GM10266 (cell line): ENCODE measurements at regions not wholly inside any gene's neighbourhood (a gene's known extent, or its start where the extent isn't known, plus 50 kb on each side); places are given as distances from the start of the nearest gene placed in this dataset.

ENCODE experiments used
- DNase-seq: peaks from one replicate; pipeline ENCODE4 v3.0.0; 2012; ENCODE audit errors: extremely low spot score
- CTCF ChIP-seq: IDR thresholded peaks from 2 replicates; pipeline ENCODE4 v1.5.1; 2012; ENCODE audit warnings: mild to moderate bottlenecking, low read depth; ENCODE audit not compliant: control insufficient read depth, insufficient read depth; ENCODE audit errors: missing control alignments

DNA sequence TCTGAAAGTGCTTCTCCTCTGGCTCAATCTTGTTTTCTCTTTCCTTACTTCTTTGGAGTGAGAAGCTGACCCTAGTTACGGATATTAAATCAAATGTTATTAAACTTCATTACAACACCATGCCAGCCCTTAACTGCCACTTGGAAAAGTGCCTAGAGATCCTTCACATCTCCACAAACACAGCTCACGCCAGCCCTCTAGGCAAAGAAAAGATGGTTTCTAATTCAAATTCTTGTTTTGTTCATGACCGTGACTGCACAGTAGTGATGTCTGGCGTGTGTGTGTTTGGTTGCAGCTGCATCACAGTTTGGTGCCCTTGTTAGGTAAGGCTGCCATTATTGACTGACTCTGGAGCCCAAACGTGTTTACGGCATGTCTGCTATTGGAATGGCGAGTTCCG, 113.0 kb downstream of the BEGAIN start:
- TF ChIP-seq CTCF = no peak
- no peak for DNase-seq

DNA sequence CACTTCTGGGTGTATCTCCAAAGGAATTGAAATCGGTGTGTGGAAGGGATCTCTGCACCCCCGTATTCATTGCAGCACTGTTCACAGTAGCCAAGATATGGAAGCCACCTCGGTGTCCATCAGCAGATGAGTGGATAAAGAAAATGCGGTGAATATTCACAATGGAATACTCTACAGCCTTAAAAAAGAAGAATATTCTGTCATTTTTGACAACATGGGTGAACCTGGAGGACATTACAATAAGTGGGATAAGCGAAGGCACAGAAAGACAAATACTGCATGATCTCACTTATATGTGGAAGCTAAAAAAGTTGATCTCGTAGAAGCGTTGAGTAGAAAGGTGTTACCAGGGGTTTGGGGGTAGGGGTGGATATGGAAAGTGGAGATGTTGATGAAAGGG, 111.9 kb downstream of the BEGAIN start:
- TF ChIP-seq CTCF = no peak
- no peak for DNase-seq

GRCh38 chr14:100476012-100476822, 111.0 kb downstream of the BEGAIN start:
- DNase-seq = no peak

DNA sequence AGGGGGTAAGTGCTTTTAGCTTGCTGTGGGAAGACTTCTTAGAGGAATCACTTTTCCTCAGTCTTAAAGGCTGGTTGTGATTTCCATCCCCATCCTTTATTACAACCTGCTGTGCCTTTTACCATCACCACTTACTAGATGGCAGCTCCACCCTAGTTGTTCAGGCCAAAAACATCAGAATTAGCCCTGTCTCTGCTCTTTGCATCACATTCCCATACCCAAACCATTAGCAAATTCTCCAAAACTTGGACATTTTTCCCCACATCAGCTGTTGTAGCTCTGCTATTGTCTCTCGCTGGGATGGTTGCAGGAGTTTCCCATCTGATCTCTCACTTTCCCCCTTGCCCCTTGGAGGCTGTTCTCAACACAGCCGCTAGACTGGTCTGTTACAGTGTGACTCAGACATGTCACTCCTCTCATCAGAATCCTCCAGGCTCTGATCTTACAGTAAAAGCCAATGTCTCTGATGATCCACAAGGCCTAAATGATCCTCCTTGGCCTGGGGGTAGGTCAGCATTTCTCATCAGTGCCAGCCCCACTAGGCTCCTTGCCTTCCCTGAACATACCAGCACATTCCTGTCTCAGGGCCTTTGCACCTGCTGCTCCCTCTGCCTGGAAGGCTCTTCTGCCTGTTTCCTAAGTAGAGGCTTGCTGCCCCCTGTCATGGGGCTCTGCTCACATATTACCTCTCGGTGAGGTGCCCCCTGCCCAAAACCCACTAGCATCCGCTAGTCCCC, 102.5 kb downstream of the BEGAIN start:
- no peak for DNase-seq
- no peak for TF ChIP-seq CTCF

More at GRCh38 chr14:100476012-100476822, 111.0 kb downstream of the BEGAIN start:
- no peak for TF ChIP-seq CTCF

DNA sequence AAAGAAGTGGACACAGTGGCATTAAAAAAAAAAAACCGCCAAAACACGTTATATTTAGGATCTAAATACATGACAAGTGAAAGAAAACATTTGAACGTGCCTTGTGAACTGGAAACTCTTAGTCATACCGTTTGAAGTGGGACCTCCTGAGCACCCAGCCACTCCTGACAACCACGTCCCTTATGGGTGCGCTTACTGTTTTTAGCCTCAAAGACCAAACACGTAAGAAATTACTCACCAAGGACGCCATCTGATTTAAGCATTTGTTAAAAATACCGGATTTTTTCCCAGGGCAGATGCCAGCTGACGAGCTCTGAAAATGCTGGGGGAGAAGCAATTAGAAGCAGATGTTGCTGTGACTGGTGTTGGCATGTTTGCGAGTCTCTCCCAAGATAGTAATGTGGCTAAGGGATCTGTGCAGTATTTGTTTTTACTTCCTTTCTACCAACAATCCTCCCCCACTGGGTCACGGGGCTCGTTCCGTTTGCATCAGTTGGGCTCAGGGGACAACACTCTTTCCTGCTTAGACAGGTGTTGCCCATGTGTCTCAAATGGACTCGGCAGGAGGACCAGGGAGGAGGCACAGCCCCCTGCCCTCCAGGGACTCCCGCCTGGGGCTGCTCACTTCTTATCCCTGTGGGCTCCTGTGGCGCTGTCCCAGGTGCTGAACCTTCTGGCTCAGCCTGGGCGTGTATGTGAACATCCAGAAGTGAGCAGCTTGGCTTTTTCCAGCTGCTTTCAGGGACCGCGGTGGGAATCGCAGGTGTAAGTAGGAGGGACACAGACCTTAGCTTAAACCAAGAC, 101.0 kb downstream of the BEGAIN start:
- peak; percentile 73 for DNase-seq
- TF ChIP-seq CTCF = no peak
